Endothelial cell of umbilical vein (primary cell): ENCODE measurements at regions not wholly inside any gene's neighbourhood (a gene's known extent, or its start where the extent isn't known, plus 50 kb on each side); places are given as distances from the start of the nearest gene placed in this dataset.

ENCODE experiments used
- BruUV-seq: library from RNA; stranded (reverse); fragments of 400-500 nt; replicated peaks from 2 replicates; lab custom pipeline; 2021; lab: Mats Ljungman, UMichigan
- CTCF ChIA-PET: fragments of 300-600, 350-600 bp; sonication (Branson Sonifier 250); formaldehyde crosslinking; loops from one replicate; lab custom pipeline; 2021; ENCODE audit warnings: antibody characterized with exemption, inconsistent platforms; lab: Charles Lee
- POLR2A ChIA-PET: fragments of 300-600, 350-600 bp; sonication (Branson Sonifier 250); formaldehyde crosslinking; loops from one replicate; lab custom pipeline; 2021; ENCODE audit warnings: antibody characterized with exemption, inconsistent platforms; lab: Charles Lee
- DNase-seq: peaks from one replicate; pipeline ENCODE4 v3.0.0-alpha.2; 2011; ENCODE audit warnings: low read depth, low spot score
- FAIRE-seq: peaks from 2 replicates; lab custom pipeline; 2011; peaks lifted over from hg19 to GRCh38; lab: Jason Lieb, UNC
- H2AFZ ChIP-seq: 2 replicates; pipeline ENCODE4 v1.6.0; 2012; ENCODE audit warnings: low read depth, low read length, control low read depth, inconsistent platforms
- H3K27ac ChIP-seq: 2 replicates; pipeline ENCODE4 v1.5.1; 2011; ENCODE audit warnings: low read depth, mild to moderate bottlenecking, control low read depth, low read length, moderate library complexity; ENCODE audit not compliant: insufficient read depth
- H3K27me3 ChIP-seq, 2 experiments: 2 replicates each; pipeline versions ENCODE4 v1.6.0 to v1.6.1; 2011; ENCODE audit warnings: low read length in 2 of 2, mixed read lengths in 1 of 2; ENCODE audit not compliant: control insufficient read depth in 2 of 2, insufficient read depth in 2 of 2
- H3K36me3 ChIP-seq, 2 experiments: 2 replicates in 1 of 2; 3 replicates in 1 of 2; pipeline ENCODE4 v1.5.1; 2011; ENCODE audit warnings: low read length in 2 of 2, mild to moderate bottlenecking in 1 of 2, moderate library complexity in 1 of 2; ENCODE audit not compliant: control insufficient read depth in 2 of 2, insufficient read depth in 2 of 2; ENCODE audit errors: extremely low read depth in 1 of 2
- H3K4me1 ChIP-seq: 3 replicates; pipeline ENCODE4 v1.5.1; 2011; ENCODE audit warnings: mild to moderate bottlenecking, low read length; ENCODE audit not compliant: control insufficient read depth, insufficient read depth; ENCODE audit errors: extremely low read depth
- H3K4me2 ChIP-seq: 2 replicates; pipeline ENCODE4 v1.6.1; 2011; ENCODE audit warnings: low read length, control low read depth, mixed read lengths; ENCODE audit not compliant: insufficient read depth
- H3K4me3 ChIP-seq, 3 experiments: fragments of 200-600 bp in 1 of 3; sonication (generic), shearing (Covaris generic) in 1 of 3; replicated peaks in 1 of 3; 2 replicates each; pipeline ENCODE4 v1.5.1; 2011 to 2016; ENCODE audit warnings: control low read depth in 3 of 3, low read length in 3 of 3, mild to moderate bottlenecking in 2 of 3, inconsistent platforms in 1 of 3, low read depth in 1 of 3, moderate library complexity in 1 of 3; ENCODE audit not compliant: insufficient read depth in 1 of 3
- H3K79me2 ChIP-seq: 2 replicates; pipeline ENCODE4 v1.6.0; 2012; ENCODE audit warnings: low read length, inconsistent platforms; ENCODE audit not compliant: control insufficient read depth, insufficient read depth
- H3K9ac ChIP-seq: replicated peaks from 2 replicates; pipeline ENCODE3; 2011; ENCODE audit warnings: low read length, control low read depth; ENCODE audit not compliant: insufficient read depth; ENCODE audit errors: extremely low read depth
- H3K9me1 ChIP-seq: replicated peaks from 3 replicates; pipeline ENCODE4 v1.6.0; 2011; ENCODE audit warnings: mild to moderate bottlenecking, low read length; ENCODE audit not compliant: control insufficient read depth, insufficient read depth; ENCODE audit errors: extremely low read depth
- H3K9me3 ChIP-seq: replicated peaks from 2 replicates; pipeline ENCODE4 v1.5.1; 2012; ENCODE audit warnings: low read length, inconsistent platforms; ENCODE audit not compliant: control insufficient read depth, insufficient read depth
- H4K20me1 ChIP-seq: replicated peaks from 2 replicates; pipeline ENCODE3; 2011; ENCODE audit warnings: mild to moderate bottlenecking, low read length; ENCODE audit not compliant: control insufficient read depth, insufficient read depth; ENCODE audit errors: extremely low read depth
- EZH2 ChIP-seq: IDR thresholded peaks from 2 replicates; pipeline ENCODE4 v1.6.1; 2012; ENCODE audit warnings: borderline replicate concordance, low read depth, mild to moderate bottlenecking, moderate library complexity, low read length, inconsistent platforms; ENCODE audit not compliant: severe bottlenecking
- FOS ChIP-seq: IDR thresholded peaks from 2 replicates; pipeline ENCODE4 v1.6.1; 2011; ENCODE audit warnings: mild to moderate bottlenecking, low read length, moderate library complexity, borderline replicate concordance; ENCODE audit not compliant: insufficient read depth
- GATA2 ChIP-seq: IDR thresholded peaks from 2 replicates; pipeline ENCODE4 v1.7.0; 2011; ENCODE audit warnings: low read depth, mild to moderate bottlenecking, moderate library complexity, mixed read lengths, low read length; ENCODE audit not compliant: insufficient read length, insufficient read depth
- JUN ChIP-seq: IDR thresholded peaks from 2 replicates; pipeline ENCODE4 v1.6.1; 2011; ENCODE audit warnings: borderline replicate concordance, low read depth; ENCODE audit not compliant: insufficient read length, insufficient read depth
- MYC ChIP-seq: IDR thresholded peaks from one replicate; pipeline ENCODE4 v1.6.1; 2011; ENCODE audit warnings: mild to moderate bottlenecking, low read depth, low read length
- POLR2A ChIP-seq: IDR thresholded peaks from 2 replicates; pipeline ENCODE4 v1.6.1; 2012; ENCODE audit warnings: low read depth, mild to moderate bottlenecking, control low read depth, low read length
- POLR2AphosphoS5 ChIP-seq: IDR thresholded peaks from 2 replicates; pipeline ENCODE4 v1.6.1; 2012; ENCODE audit warnings: low read depth, mild to moderate bottlenecking, control low read depth, low read length, moderate library complexity; ENCODE audit not compliant: insufficient read depth
- dilution Hi-C: fragments of 300-500 bp; cut with MboI; formaldehyde crosslinking; loops from one replicate; pipeline ENCODE4 v1.15.0; 2019; ENCODE audit warnings: low sequenced_read_pairs; ENCODE audit not compliant: extremely low pct_ligation_motif_present
- intact Hi-C: fragments of 100-400 bp; cut with micrococcal nuclease; formaldehyde crosslinking; loops from one replicate; pipeline ENCODE4 v1.10.0; 2022
- TF ChIP-seq, protein P1 (sequence below), 2 donors: IDR thresholded peaks; 1 replicate in 1 of 2; 2 replicates in 1 of 2; pipeline ENCODE4 v1.5.1; 2011; ENCODE audit warnings: low read length in 2 of 2, mild to moderate bottlenecking in 2 of 2, moderate library complexity in 2 of 2, control low read depth in 1 of 2, inconsistent platforms in 1 of 2, low read depth in 1 of 2; ENCODE audit not compliant: insufficient read depth in 1 of 2; ENCODE audit errors: extremely low read depth in 1 of 2
- TF ChIP-seq, protein P2 (sequence below): IDR thresholded peaks from 2 replicates; pipeline ENCODE4 v1.6.1; 2011; ENCODE audit not compliant: insufficient read depth, insufficient read length

DNA sequence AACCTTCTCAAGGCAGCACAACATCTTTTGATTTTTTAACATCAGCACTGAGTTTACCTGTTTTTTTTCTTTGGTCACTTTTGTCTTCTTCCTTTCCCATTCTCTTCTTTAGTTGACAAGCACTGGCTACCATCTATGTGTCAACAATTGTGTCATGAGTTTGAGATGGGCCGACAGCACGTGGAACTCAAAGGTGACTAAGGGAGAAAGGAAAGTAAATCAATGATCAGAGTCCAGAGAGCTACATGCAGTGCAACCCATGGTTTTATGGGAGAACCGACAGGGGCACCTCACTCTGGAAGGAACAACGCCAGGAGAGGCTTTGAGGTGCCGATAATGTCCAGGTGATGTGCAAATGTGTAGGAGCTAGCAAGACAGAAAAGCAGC lies 755.5 kb downstream of the RNF144A start:
- dilution Hi-C loops, result no loop called here
- no peaks in the 10 kb centered on the region for H3K9me3 ChIP-seq
- no peak overlapping the region for H3K4me3 ChIP-seq
- H3K4me1 ChIP-seq, result no peaks in the 10 kb centered on the region
- H4K20me1 ChIP-seq, result no peaks in the 10 kb centered on the region
- BruUV-seq, result no TSS peak
- no peak overlapping the region for H2AFZ ChIP-seq
- TF ChIP-seq MYC (no peak), EZH2 (no peak), GATA2 (no peak), POLR2AphosphoS5 (no peak)
- TF ChIP-seq, protein P1, sequence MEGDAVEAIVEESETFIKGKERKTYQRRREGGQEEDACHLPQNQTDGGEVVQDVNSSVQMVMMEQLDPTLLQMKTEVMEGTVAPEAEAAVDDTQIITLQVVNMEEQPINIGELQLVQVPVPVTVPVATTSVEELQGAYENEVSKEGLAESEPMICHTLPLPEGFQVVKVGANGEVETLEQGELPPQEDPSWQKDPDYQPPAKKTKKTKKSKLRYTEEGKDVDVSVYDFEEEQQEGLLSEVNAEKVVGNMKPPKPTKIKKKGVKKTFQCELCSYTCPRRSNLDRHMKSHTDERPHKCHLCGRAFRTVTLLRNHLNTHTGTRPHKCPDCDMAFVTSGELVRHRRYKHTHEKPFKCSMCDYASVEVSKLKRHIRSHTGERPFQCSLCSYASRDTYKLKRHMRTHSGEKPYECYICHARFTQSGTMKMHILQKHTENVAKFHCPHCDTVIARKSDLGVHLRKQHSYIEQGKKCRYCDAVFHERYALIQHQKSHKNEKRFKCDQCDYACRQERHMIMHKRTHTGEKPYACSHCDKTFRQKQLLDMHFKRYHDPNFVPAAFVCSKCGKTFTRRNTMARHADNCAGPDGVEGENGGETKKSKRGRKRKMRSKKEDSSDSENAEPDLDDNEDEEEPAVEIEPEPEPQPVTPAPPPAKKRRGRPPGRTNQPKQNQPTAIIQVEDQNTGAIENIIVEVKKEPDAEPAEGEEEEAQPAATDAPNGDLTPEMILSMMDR (IDR thresholded peaks at IDR 0.05; ENCODE audit: extremely low read depth in 1 of 2, insufficient read depth in 1 of 2, low read depth in 1 of 2, low read length in 2 of 2), result no peak
- H3K9ac ChIP-seq, result no peak overlapping the region
- DNase-seq (no peak), FAIRE-seq (no peak)
- no peak overlapping the region for H3K27ac ChIP-seq
- no peaks in the 10 kb centered on the region for H3K36me3 ChIP-seq
- intact Hi-C loops, result loop anchor here (5.0 kb wide), 1 partner anchor 470 kb away; no protein-coding TSS in a partner anchor
- no peaks in the 10 kb centered on the region for H3K9me1 ChIP-seq
- no peaks in the 10 kb centered on the region for H3K79me2 ChIP-seq
- ChIA-PET POLR2A (no interaction called here), CTCF (no interaction called here)
- H3K27me3 ChIP-seq, result no peaks in the 10 kb centered on the region
- no peak overlapping the region for H3K4me2 ChIP-seq

DNA sequence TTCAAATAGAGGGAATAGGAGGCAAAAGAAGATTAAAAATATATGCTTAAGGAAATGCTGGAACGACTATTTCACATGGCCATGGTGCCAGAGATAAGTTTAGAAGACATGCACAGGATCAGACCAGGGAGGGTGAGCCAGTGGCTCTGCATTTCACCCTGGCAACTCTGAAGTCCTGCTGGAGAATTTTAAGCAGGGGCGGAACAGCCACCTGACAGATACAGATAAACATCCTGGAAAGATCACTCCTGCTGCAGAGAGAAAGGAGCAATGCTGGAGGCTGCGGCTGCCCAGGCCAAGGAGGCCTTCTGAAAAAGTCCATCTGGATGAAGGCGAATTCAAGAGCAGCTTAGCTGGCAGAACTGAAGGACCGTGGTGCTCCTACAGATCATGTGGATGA lies 755.9 kb downstream of the RNF144A start:
- H3K9me3 ChIP-seq, result no peaks in the 10 kb centered on the region
- no peaks in the 10 kb centered on the region for H3K36me3 ChIP-seq
- H3K27me3 ChIP-seq, result no peaks in the 10 kb centered on the region
- DNase-seq, result no peak
- H4K20me1 ChIP-seq, result no peaks in the 10 kb centered on the region
- ChIA-PET CTCF (no interaction called here), POLR2A (no interaction called here)
- H3K9me1 ChIP-seq, result no peaks in the 10 kb centered on the region
- dilution Hi-C loops, result no loop called here
- H3K27ac ChIP-seq, result no peak overlapping the region
- no peak overlapping the region for H3K4me2 ChIP-seq
- no TSS peak for BruUV-seq
- H3K4me1 ChIP-seq, result no peaks in the 10 kb centered on the region
- intact Hi-C loops, result loop anchor here (5.0 kb wide), 1 partner anchor 471 kb away; no protein-coding TSS in a partner anchor
- H3K79me2 ChIP-seq, result no peaks in the 10 kb centered on the region
- TF ChIP-seq JUN, result no peak
- no peak for TF ChIP-seq MYC
- no peak for TF ChIP-seq POLR2AphosphoS5
- TF ChIP-seq EZH2, result no peak
- TF ChIP-seq, protein P2, sequence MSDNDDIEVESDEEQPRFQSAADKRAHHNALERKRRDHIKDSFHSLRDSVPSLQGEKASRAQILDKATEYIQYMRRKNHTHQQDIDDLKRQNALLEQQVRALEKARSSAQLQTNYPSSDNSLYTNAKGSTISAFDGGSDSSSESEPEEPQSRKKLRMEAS, result no peak
- TF ChIP-seq, protein P1 (IDR thresholded peaks at IDR 0.05; ENCODE audit: extremely low read depth in 1 of 2, insufficient read depth in 1 of 2, low read depth in 1 of 2, low read length in 2 of 2), result no peak
- no peak for TF ChIP-seq FOS
- no peak for TF ChIP-seq GATA2
- TF ChIP-seq POLR2A, result no peak
- no peak overlapping the region for H2AFZ ChIP-seq
- no peak for FAIRE-seq
- no peak overlapping the region for H3K4me3 ChIP-seq
- no peak overlapping the region for H3K9ac ChIP-seq
